RWPE1 (cell line): ENCODE measurements at regions not wholly inside any gene's neighbourhood (a gene's known extent, or its start where the extent isn't known, plus 50 kb on each side); places are given as distances from the start of the nearest gene placed in this dataset.

ENCODE experiments used
- CTCF ChIA-PET: fragments of 350-600 bp; sonication (Branson Sonifier 250); formaldehyde crosslinking; extraction: SDS; loops from one replicate; lab custom pipeline; 2021; lab: Yijun Ruan, JAX
- POLR2A ChIA-PET: fragments of 400-600 bp; formaldehyde crosslinking; extraction: SDS; loops from one replicate; lab custom pipeline; 2020; ENCODE audit warnings: antibody characterized with exemption; ENCODE audit not compliant: low non-redundant PET; lab: Yijun Ruan, JAX
- DNase-seq: peaks from one replicate; pipeline ENCODE4 v3.0.0; 2012; ENCODE audit warnings: low spot score
- H3K27ac ChIP-seq: fragments of 450-650 bp; 2 replicates; pipeline ENCODE4 v1.5.1; 2017
- TF ChIP-seq, protein P1 (sequence below): fragments of 450-650 bp; conservative IDR thresholded peaks from 2 replicates; pipeline ENCODE4 v1.5.1; 2017; ENCODE audit warnings: low read depth, mild to moderate bottlenecking

DNA sequence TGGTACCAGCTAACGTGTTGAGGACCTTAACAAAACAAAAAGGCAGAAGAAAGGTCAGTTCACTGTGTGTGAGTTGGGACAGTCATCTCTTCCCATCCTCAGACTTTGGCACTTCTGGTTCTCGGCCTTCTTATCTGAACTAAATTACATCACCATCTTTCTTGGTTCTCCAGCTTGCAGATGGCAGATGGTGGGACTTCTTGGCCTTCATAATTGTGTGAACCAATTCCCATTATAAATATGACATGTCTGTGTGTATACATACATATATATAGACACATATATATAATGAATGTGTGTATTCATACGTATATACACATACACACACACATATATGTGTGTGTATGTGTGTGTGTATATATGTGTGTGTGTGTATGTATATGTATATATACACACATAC, 301.2 kb upstream of the TRIB2 start:
- ChIA-PET CTCF (no interaction called here), POLR2A (no interaction called here)
- DNase-seq = no peak
- TF ChIP-seq, protein P1, sequence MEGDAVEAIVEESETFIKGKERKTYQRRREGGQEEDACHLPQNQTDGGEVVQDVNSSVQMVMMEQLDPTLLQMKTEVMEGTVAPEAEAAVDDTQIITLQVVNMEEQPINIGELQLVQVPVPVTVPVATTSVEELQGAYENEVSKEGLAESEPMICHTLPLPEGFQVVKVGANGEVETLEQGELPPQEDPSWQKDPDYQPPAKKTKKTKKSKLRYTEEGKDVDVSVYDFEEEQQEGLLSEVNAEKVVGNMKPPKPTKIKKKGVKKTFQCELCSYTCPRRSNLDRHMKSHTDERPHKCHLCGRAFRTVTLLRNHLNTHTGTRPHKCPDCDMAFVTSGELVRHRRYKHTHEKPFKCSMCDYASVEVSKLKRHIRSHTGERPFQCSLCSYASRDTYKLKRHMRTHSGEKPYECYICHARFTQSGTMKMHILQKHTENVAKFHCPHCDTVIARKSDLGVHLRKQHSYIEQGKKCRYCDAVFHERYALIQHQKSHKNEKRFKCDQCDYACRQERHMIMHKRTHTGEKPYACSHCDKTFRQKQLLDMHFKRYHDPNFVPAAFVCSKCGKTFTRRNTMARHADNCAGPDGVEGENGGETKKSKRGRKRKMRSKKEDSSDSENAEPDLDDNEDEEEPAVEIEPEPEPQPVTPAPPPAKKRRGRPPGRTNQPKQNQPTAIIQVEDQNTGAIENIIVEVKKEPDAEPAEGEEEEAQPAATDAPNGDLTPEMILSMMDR = no peak
- H3K27ac ChIP-seq = no peak overlapping the region

DNA sequence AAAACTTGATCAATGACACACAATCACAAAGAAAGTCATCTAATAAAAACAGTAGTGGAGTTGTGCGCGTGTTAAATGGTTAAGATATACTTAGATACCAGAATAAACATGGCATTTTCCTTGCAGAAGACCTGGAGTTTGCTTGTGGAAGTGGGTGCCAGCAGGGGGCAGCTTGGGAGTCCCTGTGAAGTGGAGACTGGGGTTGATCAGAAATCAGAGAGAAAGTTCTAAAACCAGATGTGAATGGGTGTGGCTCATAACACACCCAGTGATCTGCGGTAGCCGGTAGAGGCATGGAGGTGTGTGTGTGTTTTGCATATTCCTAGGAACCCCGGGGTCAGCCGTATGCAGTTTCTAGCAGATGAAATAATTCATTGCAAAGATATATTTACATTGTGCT, 300.1 kb upstream of the TRIB2 start:
- no peak for DNase-seq
- TF ChIP-seq, protein P1 = no peak
- ChIA-PET CTCF (no interaction called here), POLR2A (no interaction called here)
- H3K27ac ChIP-seq = no peak overlapping the region

DNA sequence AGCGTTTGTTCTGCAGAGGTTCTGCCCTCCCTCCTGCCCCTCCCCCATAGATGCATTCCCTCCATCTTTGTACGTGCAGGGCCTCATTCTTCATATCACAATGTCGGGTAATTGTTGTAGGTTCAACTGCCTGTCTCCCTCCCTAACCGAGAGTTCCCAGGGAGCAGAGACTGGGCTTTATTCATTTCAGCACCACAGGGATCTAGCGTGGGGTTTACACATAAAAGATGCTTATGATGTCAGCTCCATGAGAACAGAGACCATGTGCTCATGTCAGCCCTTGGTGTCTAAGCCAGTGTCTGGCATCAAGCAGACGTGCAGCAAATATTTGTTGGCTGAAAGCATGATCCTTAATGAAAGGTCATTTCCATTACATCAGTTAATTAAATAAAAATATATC, 298.9 kb upstream of the TRIB2 start:
- no peak for DNase-seq
- no peak overlapping the region for H3K27ac ChIP-seq
- TF ChIP-seq, protein P1 = no peak
- POLR2A ChIA-PET = no interaction called here
- CTCF ChIA-PET = no interaction called here

DNA sequence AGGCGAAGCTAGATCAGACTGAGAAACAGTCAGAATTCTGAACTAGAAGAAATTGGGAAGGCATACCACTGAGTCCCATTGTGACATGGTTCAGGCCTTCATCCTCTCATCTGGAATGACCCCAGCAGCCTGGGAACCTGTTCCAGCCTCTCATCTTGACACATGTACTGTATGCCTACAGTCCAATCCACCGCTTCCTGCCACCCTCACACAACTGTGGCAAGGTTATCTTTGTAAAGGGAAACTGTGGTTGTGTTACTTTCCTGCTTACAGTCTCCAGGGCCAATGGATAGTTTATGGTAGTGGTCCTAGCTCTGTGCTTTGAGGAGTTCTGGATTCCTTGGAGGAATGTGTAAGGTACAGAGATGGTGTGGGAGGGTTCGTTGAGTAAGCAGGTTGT, 296.9 kb upstream of the TRIB2 start:
- ChIA-PET POLR2A (no interaction called here), CTCF (no interaction called here)
- TF ChIP-seq, protein P1 = no peak
- no peak for DNase-seq
- no peak overlapping the region for H3K27ac ChIP-seq

DNA sequence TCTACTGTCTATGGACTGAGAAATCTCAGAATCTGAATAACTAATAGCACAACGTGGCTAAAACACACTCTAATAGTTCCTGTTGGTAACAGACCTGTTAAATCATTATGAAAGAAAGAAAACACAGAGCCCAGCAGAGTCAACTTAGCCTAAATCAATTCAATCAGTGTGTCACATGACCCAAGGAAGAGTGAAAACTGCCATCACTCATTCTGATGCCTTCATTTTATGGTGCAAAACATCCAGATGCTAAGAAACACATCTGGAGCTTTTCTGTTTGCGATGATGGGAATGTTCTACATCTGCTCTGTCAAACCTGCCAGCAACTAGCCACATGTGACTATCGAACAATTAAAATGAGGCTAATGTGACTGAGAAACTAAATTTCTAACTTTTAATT, 295.7 kb upstream of the TRIB2 start:
- DNase-seq = no peak
- ChIA-PET POLR2A (no interaction called here), CTCF (no interaction called here)
- no peak overlapping the region for H3K27ac ChIP-seq
- TF ChIP-seq, protein P1 = no peak

DNA sequence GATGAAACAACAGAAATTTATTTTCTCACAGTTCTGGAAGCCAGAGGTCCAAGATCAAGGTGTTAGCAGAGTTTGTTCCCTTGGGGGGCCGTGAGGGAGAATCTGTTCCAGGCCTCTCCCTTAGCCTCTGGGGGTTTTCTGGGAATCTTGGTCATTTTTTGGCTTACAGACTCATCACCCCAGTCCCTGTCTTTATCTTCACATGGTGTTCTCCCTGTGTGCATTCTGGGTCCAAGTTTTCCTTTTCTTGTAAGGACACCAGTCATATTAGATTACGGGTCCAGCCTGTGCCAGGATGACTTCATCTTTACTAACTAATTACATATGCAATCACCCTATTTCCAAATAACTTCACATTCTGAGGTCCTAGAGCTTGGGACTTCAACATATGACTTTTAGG, 292.5 kb upstream of the TRIB2 start:
- no peak overlapping the region for H3K27ac ChIP-seq
- ChIA-PET POLR2A (no interaction called here), CTCF (no interaction called here)
- no peak for DNase-seq
- TF ChIP-seq, protein P1 = no peak

DNA sequence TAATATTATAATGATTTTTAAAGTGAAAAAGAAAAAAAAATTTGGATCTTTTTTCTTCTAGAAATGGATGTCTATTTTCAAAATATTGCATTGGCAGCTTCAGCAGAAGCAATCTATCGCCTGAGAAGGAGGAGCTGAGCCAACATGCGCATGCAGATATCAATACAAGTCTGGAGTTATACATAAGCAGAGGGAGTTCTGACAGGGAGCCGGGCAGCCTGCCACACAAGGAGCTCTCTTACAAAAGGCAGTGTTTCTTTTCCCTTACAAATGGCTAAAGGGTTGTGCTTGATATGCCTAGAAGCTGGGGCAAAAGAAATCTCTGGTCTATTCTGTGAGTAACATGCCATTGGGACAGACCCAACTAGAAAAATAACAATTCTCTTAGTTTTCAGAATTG, 291.9 kb upstream of the TRIB2 start:
- no peak overlapping the region for H3K27ac ChIP-seq
- no peak for DNase-seq
- POLR2A ChIA-PET = no interaction called here
- TF ChIP-seq, protein P1 = no peak
- CTCF ChIA-PET = interaction anchor here (0.9 kb wide), 1 partner anchor 582 kb away, joined by 3 read pairs; no protein-coding TSS in a partner anchor
